Progenitor cell of endocrine pancreas (in vitro differentiated cells): ENCODE measurements at regions not wholly inside any gene's neighbourhood (a gene's known extent, or its start where the extent isn't known, plus 50 kb on each side); places are given as distances from the start of the nearest gene placed in this dataset.

Experiments used
- DNase-seq: peaks from one replicate; pipeline ENCODE4 v3.0.0; 2021; ENCODE audit warnings: low spot score; ENCODE audit not compliant: unreplicated experiment
- H3K27ac Mint-ChIP-seq: 2 replicates; pipeline ENCODE4 v1.8.0; 2021; ENCODE audit warnings: mild to moderate bottlenecking, moderate library complexity, mixed read lengths
- H3K27me3 Mint-ChIP-seq: 2 replicates; pipeline ENCODE4 v1.8.0; 2021; ENCODE audit warnings: mixed read lengths
- H3K36me3 Mint-ChIP-seq: 2 replicates; pipeline ENCODE4 v1.8.0; 2022; ENCODE audit warnings: mixed read lengths; ENCODE audit not compliant: insufficient read depth
- H3K4me1 Mint-ChIP-seq: 2 replicates; pipeline ENCODE4 v1.8.0; 2021; ENCODE audit warnings: low read depth, mixed read lengths
- H3K4me3 Mint-ChIP-seq: 2 replicates; pipeline ENCODE4 v1.8.0; 2021; ENCODE audit warnings: low read depth, mild to moderate bottlenecking, moderate library complexity, mixed read lengths
- H3K9me3 Mint-ChIP-seq: 2 replicates; pipeline ENCODE4 v1.8.0; 2021; ENCODE audit warnings: low read depth, mixed read lengths
- CTCF ChIP-seq: fragments of 200-600 bp; sonication (generic); IDR thresholded peaks from one replicate; pipeline ENCODE4 v1.5.0; 2021; ENCODE audit warnings: antibody characterized with exemption, mild to moderate bottlenecking; ENCODE audit not compliant: unreplicated experiment

DNA sequence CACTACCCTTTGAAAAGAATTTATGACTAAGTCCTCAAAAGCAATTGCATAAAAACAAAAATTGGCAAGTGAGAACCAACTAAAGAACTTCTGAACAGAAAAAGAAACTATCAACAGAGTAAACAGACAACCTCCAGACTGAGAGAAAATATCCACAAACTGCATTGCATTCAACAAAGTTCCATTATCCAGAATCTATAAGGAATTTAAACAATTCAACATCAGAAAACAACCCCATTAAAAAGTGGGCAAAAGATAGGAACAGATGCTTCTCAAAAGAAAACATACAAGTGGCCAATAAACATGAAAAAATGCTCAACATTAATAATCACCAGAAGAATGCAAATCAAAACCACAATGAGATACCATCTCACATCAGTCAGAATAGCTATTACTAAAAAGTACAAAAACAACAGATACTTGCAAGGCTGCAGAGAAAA lies 130.2 kb downstream of the GASK1B start:
- no peak overlapping the region for H3K4me3 Mint-ChIP-seq
- peaks cover 25% of the 10 kb centered on the region for H3K9me3 Mint-ChIP-seq
- TF ChIP-seq CTCF, result no peak
- H3K4me1 Mint-ChIP-seq, result peaks cover 9% of the 10 kb centered on the region
- no peaks in the 10 kb centered on the region for H3K27me3 Mint-ChIP-seq
- H3K36me3 Mint-ChIP-seq, result no peaks in the 10 kb centered on the region
- H3K27ac Mint-ChIP-seq, result no peak overlapping the region
- DNase-seq, result no peak

DNA sequence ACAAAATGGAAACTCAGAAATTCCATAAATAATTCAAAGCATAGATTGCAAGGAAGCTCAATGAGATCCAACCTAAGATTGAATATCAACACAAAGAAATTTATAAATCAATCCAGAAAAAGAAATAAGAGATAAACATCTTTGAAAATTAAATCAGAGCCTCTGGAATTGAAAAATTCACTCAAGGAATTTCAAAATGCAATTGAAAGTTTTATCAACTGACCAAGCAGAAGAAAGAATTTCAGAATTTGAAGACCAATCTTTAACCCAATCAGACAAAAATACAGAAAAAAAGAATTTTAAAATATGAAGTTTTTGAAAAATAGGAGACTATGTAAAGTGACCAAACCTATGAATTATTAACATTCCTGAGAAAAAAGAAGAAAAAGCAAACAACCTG lies 134.1 kb downstream of the GASK1B start:
- TF ChIP-seq CTCF, result no peak
- H3K27ac Mint-ChIP-seq, result no peak overlapping the region
- H3K9me3 Mint-ChIP-seq, result peaks cover 25% of the 10 kb centered on the region
- peaks cover 7% of the 10 kb centered on the region for H3K4me1 Mint-ChIP-seq
- H3K27me3 Mint-ChIP-seq, result no peaks in the 10 kb centered on the region
- H3K4me3 Mint-ChIP-seq, result no peak overlapping the region
- no peaks in the 10 kb centered on the region for H3K36me3 Mint-ChIP-seq
- DNase-seq, result no peak

GRCh38 chr4:158036998-158037397 lies 135.8 kb downstream of the GASK1B start:
- H3K27me3 Mint-ChIP-seq, result no peaks in the 10 kb centered on the region
- H3K4me3 Mint-ChIP-seq, result no peak overlapping the region
- no peaks in the 10 kb centered on the region for H3K36me3 Mint-ChIP-seq
- TF ChIP-seq CTCF, result no peak
- no peak overlapping the region for H3K27ac Mint-ChIP-seq
- H3K4me1 Mint-ChIP-seq, result peaks cover 17% of the 10 kb centered on the region
- DNase-seq, result no peak
- H3K9me3 Mint-ChIP-seq, result peaks cover 26% of the 10 kb centered on the region

GRCh38 chr4:158035662-158036195 lies 137.1 kb downstream of the GASK1B start:
- Mint-ChIP-seq H3K9me3 (peaks cover 30% of the 10 kb centered on the region), H3K4me3 (no peak overlapping the region), H3K36me3 (no peaks in the 10 kb centered on the region), H3K4me1 (peaks cover 17% of the 10 kb centered on the region), H3K27ac (no peak overlapping the region), H3K27me3 (no peaks in the 10 kb centered on the region)
- no peak for TF ChIP-seq CTCF
- DNase-seq, result no peak

DNA sequence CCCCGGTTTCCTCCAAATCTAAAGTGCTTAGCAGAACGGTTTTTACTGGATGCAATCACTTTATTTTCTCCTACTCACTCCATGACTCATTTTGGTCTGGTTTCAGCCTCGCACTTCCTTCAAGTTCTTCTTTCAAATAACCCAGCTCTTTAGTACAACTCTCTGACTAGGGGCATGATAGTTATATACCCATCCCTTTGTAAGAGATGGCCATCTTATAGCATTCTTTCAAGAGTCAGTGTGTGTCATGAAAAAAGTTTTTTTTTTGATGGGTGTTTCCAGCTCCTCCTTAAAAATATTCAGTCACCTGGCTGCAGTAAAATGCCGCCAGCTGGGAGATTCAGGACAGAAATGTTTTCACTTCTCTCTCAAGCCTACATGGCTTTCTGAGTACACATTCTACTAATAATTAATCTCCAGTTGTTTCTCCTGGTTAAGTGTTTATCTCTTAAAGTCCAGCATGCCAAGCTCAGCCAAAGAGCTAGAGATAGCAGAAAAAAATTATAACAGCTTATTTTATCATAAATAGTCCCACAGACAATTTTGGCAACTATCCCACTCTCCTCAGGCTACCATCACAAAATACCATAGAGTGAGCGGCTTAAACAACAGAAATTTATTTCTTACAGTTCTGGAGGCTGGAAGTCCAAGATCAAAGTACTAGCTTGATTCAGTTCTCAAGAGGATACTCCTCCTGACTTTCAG lies 139.3 kb downstream of the GASK1B start:
- no peak overlapping the region for H3K4me3 Mint-ChIP-seq
- no peak for DNase-seq

More for the DNA sequence above, 139.3 kb downstream of the GASK1B start:
- TF ChIP-seq CTCF, result no peak
- no peaks in the 10 kb centered on the region for H3K27me3 Mint-ChIP-seq
- H3K4me1 Mint-ChIP-seq, result peaks cover 13% of the 10 kb centered on the region
- H3K36me3 Mint-ChIP-seq, result no peaks in the 10 kb centered on the region
- no peak overlapping the region for H3K27ac Mint-ChIP-seq
- H3K9me3 Mint-ChIP-seq, result peaks cover 30% of the 10 kb centered on the region
